HG03460 (cell line): ENCODE measurements at regions not wholly inside any gene's neighbourhood (a gene's known extent, or its start where the extent isn't known, plus 50 kb on each side); places are given as distances from the start of the nearest gene placed in this dataset.

Experiments
- ATAC-seq: cut with Tn5 transposase; IDR thresholded peaks from one replicate; pipeline ENCODE4 v1.9.1; 2021; ENCODE audit not compliant: unreplicated experiment

DNA sequence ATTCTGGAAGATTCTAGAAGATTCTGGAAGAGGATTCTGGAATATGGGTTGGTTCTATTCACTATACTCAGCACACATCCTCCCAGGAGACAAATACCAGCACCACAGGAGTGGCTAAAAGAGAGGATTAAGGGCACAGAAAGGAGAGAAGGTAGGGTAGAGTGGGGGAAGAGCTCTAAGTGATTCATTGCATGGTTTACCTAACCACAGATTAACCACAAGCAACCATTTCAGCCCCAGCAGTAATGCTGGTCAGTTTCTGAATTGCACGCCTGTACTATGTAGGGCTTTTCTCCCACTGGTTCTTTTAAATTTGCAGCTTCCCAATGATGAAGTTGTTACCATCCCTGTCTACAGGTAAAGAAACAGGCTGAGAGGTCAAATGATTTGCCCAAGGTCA lies 192.7 kb upstream of the PMEPA1 start:
- ATAC-seq: peak; percentile 86

DNA sequence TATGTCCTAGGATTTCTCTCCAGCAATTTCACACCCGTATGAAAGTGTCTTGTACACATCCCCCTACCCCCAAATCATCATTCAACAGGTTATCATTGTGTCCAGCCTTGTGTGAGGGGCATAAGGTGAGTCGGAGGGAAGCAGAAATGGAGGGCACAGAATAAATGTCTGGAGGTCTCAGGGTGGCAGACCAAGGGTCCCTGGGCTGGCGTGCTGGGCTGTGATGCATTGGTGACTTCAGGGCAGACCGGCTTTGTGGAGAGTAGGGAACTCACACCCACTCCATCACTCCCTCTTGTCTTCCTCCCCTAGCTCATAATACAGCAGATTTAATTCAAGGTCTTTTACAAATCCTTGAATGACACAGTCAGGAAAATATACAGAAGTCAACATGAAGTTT lies 191.7 kb upstream of the PMEPA1 start:
- no peak for ATAC-seq

DNA sequence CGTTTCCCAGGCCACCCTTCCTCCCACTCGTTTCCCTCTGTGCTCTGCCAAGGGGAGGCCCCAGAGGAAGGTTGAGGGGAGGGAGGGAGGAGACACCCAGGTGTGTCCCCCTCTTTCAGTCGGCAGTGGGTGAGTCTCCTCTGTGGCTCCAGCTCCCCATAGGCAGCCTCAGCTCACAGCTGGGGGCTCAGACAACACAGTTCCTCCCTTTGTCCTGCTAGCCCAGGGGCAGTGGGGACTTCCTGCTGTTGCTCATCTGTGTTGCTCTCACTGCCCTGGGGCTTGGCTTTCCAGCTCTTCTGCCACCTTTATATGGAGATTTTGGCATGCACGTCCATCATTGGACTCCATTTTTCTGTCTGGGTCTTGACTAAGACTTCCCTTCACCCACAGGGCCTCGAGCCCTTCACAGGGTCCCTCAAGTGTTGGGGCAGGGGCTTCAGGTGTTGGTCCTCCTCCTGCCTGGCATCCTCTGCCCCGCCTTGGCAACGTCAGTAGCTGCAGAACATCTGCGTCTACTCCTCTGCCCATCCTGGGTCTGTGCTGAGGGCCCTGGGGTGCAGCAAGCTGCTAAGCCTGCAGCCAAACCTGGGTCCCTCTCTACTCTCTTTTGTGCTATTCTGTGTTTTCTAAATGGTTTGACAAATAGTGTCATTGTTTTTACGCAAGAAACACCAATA lies 190.6 kb upstream of the PMEPA1 start:
- ATAC-seq: no peak

DNA sequence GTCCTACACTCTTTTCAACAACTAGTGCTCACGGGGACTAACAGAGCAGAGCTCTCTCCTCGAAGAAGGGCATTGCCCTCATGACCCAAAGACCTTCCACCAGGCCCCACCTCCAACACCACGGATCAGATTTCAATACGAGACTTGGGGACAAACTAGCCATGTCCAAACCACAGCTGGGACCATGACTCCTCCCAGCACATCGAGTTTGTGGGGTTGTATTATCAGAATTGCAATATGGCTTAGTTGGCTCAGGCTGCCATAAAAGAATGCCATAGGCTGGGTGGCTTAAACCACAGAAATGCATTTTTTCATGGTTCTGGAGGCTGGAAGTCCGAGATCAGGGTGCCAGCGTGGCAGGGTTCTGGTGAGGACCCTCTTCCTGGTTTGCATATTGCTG lies 189.7 kb upstream of the PMEPA1 start:
- no peak for ATAC-seq

DNA sequence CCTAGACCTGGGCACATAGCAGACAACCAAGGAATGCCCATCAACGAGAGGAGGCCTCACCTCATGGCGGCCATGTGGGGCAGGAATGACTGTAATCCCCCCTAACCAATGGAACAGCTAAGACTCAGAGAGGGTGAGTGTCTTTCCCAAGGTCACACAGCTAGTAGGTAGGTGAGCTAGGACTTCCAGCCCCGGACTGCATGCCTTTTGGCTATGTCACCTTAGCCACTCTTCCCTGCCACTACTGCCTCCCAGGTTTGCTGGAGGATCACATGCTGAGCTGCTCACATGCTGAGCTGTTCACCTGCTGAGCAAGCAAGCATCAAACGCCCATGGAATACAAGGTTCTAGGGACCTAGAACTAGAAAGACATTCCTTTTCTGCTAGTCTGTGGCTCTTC lies 188.5 kb upstream of the PMEPA1 start:
- no peak for ATAC-seq

DNA sequence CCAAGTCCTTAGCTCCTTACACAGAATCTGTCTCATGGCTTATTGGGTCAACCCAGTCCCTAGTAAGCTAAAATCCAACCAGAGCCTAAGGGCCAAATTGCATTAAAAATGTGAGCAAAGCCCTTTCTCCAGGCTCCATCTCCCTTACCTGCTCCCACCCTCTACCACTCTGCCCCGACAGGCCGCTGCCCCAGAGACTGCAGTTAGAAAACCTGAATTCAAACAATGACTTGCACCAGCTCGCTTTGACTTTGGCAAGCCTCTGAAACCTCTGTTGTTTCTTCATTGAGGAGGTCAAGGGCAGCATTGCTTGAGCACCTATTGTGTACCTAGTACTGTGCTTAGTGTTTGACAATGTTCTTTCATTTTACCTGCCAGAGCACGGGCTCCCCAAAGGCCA lies 188.1 kb upstream of the PMEPA1 start:
- ATAC-seq: no peak

DNA sequence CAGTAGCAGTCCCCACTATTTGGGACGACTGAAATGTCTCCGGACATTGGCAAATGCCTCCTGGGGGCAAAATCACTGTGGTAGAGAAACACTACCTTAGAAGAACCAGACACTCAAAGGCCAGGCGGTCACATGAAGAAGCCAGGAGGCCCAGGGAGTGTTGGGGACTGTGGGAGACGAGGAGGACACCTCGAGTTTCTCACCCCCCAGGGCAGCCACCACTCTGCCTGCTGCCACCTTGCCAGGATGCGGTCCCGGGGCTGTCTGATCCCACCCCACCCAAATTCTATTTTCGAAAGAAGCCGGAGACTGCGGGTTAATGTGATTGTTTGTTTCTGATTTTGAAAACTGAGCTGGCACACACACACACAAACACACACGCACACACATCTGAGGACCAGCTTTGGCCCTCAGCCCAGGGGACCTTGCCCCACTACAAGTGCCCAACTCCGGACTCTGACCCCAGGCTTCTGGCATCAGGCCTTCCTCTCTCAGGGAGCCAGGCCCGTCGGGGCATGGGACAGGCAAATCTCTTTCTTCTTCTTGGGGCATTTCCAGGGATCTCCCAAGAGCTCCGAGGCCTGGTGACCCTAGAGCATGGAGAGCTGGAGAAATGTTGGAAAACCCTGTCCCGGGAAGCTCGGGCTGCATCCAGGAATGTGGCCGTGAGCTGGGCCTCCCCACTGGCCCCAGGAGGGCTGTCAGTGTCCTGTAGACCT lies 187.5 kb upstream of the PMEPA1 start:
- no peak for ATAC-seq

DNA sequence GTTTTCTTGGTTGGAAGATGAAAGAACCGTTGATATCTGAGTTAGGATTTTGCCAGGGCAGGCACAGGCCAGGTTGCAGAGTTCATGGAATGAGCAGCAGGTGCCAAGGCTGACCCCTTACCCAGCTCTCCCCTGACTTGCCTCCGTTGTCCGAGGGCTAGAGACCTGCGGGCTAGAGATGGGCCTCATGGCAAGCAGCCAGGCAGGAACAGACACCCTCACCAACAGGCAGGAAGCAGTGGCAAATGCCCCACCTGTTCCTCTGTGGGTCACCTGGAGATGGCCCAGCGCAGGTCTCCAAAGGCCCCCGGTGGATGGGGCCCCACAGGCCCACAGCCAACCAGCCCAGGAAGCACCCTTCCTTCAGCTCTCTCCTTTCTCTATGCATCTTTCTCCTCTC lies 186.7 kb upstream of the PMEPA1 start:
- no peak for ATAC-seq

DNA sequence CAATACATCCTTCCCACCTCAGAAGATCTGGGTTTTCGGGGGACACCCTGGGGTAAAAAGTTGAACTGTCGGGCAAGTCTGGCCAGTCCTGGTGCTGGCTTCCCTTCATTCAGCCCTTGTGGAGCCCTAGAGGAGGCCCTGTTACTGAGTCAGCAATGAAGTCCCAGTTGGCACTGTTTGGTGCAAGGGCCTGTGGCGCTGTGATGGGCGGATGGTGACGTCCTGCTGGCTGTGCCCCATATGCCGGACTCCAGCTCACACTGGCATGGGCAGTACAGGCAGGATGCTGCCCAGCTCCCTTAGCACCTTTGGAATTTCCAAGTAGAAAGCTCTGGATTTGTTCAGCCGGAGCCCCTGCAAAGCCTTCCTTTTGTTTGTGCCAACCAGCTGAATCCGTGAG lies 186.2 kb upstream of the PMEPA1 start:
- ATAC-seq: no peak

DNA sequence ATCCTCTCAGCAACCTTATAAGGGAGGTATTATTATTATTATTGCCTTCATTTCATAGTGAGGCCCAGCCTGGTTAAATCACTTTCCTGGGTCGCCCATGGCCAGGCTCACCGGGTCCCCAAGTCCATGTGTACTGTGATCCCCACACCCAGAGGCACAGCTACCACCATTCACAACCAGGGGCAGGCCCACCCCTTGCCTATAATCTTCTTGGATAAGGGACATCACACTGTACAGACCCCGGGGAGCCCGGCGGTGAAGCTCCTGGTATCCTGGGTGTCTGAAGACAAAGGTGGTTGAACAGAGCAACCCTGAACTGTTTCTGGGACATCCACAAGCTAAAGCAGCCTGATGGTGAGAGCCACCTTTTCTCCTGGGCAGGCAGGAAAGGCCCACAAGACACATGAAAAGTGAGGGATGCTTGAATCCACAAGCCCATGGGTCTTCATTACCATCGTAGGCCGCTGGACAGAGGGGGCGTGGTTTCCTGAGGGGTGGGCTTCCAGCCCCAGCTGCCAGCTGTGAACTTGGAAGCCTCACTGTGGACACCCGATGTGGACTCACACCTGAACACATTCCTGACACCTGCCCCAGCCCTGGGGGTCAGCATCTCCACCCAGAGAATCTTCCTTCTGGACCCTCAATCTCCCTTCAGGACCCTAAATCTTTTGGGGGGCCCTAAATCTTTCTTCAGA lies 185.5 kb upstream of the PMEPA1 start:
- no peak for ATAC-seq

DNA sequence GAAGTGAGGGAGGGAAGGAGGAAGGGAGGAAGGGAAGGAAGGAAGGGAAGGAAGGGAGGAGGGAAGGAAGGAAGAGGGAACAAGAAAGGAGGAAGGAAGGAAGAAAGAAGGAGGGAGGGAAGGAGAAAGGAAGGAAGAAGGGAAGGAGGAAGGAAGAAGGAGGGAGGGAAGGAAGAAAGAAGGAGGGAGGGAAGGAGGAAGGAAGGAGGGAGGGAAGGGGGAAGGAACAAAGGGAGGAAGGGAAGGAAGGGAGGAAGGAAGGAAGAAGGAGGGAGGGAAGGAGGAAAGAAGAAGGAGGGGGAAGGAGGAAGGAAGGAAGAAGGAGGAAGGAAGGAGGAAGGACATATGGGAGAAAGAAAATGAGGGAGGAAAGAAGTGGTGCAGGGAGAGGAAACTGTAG lies 184.7 kb upstream of the PMEPA1 start:
- ATAC-seq: no peak

DNA sequence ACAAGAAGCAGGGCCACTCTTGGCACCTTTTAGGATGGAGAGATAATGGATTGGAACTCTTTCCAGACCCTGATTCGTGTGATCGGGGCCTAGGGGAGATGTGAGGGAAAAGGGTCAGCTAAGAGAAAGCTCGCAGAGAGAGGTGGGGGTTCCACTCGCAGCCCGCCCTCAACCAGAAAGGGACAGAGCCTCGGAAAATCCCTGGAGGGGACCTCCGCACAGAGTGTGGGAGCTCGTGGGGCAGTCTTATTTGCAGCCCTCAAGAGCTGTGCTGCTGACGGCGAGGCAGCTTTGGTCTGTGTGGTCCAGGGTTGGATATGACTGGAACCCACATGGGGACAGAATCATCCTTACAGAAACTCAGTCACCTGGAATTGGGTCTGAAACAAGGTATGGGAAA lies 184.3 kb upstream of the PMEPA1 start:
- ATAC-seq: no peak

DNA sequence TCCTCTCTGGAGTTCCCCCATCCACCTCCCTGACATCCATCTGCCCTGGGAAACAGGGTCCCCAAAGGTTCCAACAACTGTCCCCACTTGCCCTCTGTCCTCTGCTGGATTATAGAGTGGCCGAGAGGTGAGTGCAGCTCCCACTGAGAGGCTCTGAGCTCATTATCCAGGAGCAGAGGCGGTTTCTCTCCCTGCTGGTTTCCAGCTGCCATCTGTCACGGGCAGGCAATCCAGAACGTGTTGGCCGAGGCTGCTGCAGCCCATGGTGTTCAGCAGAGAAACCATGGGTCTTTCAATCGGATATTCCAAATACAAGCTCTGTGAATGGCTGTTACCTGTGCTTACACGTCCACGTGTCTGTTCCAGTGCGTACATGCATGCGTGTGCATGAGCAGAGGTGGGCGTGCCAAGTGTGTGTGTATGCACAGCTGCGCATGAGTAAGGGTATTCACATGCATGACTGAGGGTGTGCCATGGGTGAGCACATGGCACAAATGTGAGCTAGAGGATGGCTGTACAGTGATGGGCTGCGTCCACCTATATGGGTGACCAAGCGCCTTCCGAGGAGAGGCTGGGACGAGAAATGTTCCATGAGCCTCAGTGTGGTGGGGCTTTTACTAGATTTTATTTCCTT lies 183.7 kb upstream of the PMEPA1 start:
- no peak for ATAC-seq

DNA sequence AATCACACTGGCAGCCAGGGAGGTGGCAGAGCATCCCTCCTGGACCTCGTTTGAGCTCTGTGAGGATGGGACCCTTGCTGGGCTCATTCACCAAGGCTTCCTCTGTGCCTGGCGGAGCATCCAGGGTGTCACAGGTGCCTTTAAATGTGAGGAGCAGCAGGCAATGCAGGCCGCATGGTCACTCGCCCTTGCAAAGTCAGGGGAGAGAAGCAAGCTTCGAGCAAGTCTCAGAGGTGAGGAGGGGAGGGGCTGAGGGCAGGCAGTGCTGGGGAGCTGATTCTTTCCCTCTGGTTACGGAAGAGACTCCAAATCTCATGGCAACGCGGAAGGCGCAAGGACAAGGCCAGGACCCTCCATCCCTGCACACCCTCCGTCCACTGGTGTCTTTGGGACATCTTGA lies 182.7 kb upstream of the PMEPA1 start:
- no peak for ATAC-seq

DNA sequence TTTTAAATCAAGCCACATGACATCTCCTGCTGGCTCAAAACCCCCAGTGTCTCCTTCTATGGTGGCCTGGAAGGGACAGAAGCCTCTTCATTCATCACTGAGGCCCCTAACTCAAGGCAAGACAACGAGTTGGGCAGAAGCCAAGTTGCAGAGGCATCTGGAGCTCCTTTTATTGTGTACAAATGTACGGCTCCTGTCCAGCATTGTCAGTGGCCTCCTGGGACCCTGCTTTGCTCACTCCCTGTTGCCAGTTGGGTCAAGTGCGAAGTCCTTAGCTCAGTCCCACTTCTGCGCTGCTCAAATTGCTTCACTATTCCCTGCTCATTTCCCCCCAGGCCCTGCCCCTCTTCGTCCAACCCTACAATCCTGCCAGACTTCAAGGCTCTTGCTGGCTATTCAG lies 181.2 kb upstream of the PMEPA1 start:
- ATAC-seq: no peak

DNA sequence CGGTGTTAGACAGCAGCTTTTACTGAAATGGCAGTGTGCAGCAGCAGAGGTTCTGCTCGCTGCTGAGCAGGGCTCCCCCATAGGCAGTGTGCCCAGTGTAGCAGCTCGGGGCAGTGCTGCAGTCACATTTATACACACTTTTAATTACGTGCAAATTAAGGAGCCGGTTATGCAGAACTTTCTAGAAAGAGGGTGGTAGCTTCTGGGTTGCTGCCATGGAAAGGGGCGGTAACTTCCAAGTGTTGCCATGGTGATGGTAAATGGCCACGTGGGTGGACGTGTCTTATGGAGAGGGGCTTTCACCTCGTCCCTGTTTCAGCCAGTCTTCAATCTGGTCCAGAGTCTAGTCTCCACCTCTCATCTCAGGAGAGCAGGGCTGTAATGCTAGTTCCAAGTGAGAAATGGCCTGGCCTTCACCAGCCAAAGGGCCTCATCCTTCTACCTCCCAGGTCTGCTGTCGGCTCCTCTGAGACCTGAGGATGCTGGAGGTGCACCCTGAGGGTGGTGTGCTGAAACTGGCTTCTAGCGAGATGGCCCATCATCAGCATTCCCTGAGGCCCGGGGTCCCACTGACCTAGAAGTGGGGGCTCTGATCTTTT lies 180.5 kb upstream of the PMEPA1 start:
- no peak for ATAC-seq

DNA sequence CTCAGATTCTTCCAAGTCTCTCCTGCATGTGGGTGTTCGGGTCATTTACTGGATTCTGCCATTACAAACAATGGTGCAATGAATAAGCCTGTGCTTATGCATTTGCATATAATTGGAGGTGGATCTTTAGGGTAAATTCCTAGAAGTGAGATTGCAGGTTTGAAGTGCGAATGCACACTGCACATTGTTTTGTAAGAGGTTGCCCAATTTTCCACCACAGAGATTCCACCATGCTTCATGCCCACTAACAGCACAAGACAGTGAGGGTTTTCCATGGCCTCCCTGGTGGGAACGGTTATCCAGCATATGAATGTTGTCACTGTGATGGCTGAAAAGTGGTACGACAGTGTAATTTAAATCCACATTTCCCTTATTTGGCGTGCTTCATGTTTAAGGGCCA lies 178.8 kb upstream of the PMEPA1 start:
- ATAC-seq: no peak

DNA sequence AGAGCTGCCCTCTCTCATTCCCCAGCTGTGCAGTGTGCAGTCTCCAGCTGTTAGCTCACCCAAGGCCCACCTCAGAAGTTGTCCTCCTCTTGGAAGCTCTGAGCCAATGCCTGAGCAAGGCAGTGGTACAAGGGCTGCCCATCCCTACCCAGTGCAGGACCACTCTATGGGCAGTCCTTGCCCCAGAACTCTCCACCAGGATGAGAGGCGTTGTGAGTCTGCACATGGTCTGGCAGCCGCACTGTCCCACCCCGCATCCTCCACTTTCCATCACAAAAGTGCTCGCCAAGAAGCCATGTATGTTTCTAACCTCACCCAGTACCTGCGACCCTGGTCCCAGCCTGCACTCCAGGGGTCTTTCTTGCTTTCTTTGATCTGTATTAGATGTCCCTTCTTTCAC lies 175.1 kb upstream of the PMEPA1 start:
- no peak for ATAC-seq

DNA sequence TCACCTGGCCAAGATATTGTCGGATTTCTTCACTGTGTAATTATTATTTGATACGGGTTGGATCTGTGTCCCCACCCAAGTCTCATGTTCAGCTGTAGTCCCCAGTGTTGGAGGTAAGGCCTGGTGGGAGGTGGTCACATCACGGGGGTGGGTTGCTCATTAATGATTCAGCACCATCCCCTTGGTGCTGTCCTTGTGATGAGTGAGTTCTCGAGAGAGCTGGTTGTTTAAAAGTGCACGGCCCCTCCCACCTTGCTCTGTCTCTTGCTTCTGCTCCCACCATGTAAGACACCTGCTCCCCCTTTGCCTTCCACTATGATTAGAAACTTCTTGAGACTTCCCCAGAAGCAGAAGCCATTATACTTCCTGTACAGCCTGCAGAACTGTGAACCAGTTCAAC lies 173.9 kb upstream of the PMEPA1 start:
- ATAC-seq: no peak

DNA sequence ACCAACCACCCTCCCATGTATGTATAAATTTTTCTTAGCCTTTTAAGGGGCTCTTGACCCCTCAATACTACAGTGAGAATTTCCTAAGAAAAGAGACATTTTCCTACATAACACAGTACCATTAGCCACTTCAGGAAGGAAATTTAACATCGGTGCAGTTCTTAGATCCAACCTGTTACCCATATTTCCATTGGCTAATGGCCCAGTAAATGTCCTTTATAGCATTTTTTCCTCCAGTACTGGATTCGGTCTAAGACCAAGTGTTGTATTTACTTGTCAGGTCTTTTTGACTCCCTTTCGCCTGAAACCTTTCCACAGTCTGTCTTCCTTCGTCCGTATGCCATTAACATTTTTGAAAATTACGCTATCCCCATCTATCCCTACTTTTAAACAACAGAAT lies 173.4 kb upstream of the PMEPA1 start:
- no peak for ATAC-seq

DNA sequence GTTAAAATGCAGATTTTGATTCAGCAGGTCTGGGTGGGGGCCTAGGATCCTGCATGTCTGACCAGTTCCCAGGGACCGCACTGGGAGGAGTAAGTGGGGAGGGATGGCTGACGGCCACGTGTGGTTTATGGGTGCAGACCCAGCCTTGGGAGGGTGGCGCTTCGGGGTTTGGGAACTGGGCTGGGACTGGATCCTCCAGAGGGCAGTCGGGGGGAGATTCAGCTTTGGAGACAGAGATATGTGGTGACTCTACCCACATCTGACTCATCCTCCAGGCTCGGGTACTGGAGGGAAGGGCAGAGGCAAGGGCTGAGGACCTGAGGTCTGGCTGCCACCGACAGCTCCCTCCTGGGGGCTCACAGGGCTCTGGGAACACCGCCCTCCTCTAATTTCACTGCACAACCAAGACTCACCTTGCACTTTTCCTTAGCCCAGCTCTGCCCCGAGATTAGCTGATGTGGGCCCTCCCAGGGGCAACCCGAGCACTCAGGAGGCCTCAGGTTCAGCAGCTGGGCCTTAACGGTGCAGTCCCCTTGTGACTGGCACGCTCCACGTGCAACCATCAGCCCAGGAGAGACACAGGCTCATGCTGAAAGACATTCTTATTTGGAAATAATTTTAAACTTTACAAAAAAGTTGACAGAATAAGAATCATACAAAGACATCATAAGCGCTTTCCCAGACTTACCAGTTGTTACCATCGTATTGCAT lies 172.8 kb upstream of the PMEPA1 start:
- ATAC-seq: no peak
